Activated T-cell treated with anti-CD3 and anti-CD28 coated beads for 4 hours (primary cell): ENCODE measurements at regions not wholly inside any gene's neighbourhood (a gene's known extent, or its start where the extent isn't known, plus 50 kb on each side); places are given as distances from the start of the nearest gene placed in this dataset.

Experiments
- DNase-seq: peaks from one replicate; pipeline ENCODE4 v3.0.0-alpha.2; 2020

DNA sequence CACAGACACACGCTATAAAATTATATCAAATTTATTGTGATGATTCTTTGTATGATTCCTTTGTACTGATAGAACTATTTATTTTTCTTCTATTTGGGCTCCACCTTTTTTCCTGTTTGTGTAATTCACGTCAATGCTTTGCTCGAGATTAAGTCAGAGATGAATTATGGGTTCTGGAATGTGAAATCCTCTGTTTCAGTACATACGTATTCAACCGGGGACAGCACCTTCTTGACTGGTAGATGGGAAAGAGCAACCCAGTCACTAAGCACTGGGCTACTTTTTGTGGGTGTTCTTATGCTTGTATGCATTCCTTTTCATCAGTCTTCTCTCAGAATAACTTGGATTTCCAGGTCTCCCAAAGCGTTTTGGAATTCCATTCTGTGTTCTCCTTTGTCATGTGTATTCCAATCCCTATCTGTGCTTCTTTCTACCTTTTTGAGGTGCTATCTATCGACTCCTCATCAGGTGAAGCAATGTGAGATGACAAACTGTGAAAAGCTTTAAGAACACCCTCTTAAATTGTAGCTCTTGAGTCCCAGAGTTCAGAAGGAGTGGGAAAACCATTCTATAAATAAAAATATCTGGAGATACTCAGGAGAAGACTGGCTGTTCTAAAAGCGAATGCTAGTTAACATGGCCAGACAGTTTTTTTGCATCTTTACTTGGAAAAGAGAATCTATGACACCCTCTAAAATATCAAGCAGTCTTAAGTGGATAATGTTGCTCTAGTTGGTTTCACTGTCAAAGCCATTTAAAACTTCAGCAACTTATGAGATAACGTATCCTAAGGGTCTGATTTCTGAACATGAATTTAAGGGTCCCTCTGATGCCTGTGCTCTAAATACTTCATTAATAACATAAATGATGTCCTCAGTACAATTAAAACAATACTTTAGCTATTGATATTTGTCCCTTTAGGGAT, 197.7 kb upstream of the PREP start:
- DNase-seq = no peak

DNA sequence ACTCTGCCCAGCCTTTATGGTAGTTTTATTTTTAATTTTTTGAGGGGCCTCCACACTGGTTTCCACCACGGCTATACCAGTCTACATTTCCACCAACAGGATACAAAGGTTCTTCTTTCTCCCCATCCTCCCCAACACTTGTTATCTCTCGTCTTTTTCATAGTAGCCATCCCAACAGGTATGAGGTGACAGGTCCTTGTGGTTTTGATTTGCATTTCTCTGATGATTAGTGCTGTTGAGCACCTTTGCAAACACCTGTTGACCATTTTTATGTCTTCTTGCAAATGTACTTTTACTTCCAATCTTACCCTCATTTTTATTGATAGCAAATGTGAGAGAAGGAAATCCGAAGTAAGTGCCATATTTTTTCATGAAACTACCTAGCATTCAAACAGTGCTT, 195.4 kb upstream of the PREP start:
- no peak for DNase-seq

DNA sequence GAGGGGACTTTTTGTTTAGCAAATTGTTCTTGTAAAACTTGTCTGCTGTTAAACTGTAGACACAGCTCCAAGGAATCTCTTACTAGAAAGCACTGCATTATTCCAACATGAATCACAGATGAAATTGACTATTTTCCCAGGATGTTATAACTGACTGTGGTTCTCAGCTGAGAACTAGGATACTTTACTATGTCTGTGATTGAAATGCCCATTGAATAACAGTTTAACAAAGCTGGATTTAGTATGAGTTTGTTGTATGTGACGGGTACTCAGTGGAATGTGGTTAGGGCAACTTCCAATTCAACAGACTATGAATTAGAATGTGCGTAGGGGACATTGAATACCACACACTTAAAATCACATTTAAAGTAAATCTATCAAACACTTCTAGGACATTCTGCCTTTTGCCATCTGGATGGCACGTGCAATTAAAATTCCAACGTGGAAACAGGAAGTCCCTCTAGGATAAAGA, 193.4 kb upstream of the PREP start:
- DNase-seq = no peak

- no peak for DNase-seq
These were observed 192.9 kb upstream of the PREP start for GRCh38 chr6:105595829-105596228.

DNA sequence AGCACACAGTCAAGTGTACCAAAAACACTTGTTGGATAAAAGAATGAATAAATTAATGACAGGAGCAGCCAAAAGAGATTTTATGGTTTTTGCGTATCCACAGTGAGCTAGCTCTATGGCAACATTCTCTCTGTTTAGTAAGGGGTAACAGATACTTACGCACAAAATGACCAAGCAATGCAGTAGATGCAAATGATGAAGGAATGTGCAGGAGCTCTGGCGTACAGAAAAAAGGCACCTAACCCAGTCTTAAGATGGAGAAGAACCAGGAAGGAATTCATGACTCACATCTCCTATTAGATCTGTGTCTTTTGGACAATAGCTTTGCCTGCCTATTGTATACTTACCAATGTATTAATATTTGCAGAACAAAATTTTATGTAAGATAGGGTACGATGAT, 191.9 kb upstream of the PREP start:
- no peak for DNase-seq

GRCh38 chr6:105593805-105594671, 191.2 kb upstream of the PREP start:
- no peak for DNase-seq

DNA sequence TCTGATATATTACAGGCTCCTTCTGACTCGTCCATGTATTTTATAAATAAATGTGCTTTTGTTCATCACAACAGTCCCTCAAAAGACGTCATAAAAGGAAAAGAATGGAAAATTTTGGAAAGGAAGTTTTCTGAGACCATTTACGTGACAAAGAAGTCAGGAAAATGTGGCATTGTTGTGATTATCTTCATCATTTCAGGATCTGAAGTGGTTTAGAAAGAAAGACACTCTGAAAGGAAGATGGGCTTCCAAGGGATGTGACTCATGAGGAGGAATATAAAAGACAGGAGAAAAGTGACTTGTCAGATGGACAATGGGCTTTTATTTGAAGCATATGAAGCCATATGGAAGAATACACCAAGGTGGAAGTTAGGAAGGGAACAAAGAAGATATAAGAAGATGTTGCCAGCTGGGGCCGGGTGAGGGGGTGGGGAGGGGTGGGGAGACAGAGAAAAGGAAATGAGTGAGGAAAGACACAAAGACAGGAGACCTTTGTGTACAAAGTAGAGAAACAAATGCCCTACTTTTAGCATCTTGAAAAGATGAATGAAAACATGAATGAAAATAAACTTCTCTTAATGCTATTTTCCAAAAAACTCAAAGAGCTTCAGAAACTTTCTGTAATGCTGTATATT, 190.3 kb upstream of the PREP start:
- DNase-seq = no peak

- no peak for DNase-seq
These were observed 189.4 kb upstream of the PREP start for GRCh38 chr6:105592329-105592728.

DNA sequence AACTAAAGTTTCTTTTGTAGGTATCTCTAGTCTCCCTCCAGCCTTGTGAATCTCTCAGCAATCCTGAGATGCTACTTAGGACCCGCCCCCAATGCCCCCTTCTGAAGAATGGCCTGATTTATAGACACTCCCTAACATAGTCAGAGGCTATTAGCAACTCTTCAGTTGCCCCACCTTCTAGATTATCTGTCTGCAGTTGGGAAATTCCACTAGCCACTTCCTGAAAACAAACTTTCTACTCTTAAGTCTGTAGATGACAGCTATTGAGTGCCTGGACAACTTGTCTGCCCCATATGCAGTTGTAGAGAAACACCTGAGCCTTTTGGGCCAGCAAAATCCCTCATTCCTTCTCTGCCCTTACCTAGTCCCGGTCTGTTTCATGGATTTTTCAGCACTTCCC, 188.2 kb upstream of the PREP start:
- DNase-seq = no peak

DNA sequence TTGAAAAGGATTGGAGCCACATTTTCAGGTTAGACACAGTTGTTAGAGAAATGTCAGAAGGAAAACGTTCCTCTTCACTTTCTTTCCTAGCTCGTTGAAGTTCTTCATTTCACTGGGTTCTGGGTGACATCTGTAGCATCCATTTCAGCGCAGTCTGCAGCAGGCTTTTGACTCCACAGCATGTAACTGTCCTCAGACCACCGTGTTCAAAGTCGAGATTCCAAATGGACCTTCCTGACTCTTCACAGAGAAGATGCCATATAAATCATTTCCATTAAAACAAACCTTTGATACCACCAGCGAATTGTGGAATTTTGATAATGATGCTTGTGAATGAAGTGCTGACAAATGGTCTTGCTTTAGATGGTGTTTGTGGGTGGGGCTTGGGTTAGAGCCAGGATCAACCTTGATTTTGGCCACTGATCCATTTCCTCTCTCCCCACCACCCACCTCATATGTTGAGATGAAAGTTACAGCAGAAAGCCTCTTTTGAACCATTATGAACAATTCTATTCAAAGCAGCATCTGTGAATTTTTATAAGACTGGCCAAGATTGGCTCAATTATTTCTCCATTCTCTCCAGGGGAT, 185.3 kb upstream of the PREP start:
- no peak for DNase-seq

- DNase-seq = no peak
These were observed 184.7 kb upstream of the PREP start for GRCh38 chr6:105587349-105588122.

DNA sequence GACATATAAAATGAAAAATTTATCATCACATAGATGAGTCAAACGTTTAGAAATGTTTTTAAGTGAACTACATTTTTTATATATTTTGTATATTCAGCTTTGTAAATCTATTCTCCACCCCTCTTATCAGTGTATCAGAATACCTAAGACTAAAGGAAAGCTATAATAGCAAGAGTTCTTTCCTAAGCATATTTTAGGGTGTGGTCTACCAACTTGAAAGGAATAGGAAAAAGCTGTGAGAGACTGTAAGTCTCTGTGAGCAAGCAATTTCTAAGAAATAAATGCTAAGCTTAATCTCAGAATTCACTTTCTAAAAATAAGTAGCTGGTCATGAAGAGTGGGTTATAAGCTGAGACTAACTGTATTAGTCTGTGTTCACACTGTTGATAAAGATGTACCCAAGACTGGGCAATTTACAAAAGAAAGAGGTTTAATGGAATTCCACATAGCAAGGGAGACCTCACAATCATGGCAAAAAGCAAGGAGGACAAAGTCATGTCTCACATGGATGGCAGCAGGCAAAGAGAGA, 175.4 kb upstream of the PREP start:
- DNase-seq = no peak

DNA sequence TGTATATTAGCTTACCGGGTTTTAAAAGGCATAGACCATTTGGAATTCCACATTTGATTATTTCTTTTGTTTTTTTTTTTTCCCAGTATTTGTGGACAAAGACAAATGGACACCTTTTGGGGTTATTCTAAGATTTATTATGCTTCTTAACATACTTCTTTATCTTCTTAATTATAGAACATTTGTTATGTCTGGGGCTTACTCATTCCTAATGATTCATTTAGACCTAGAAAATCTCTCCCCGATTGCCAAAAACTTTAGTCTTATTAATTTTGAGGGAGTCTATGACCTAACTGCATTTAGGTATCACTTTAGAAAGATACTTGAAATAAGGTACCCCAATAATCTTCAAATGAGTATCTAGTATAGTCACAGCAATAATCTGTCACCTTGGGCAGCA, 170.7 kb upstream of the PREP start:
- no peak for DNase-seq

DNA sequence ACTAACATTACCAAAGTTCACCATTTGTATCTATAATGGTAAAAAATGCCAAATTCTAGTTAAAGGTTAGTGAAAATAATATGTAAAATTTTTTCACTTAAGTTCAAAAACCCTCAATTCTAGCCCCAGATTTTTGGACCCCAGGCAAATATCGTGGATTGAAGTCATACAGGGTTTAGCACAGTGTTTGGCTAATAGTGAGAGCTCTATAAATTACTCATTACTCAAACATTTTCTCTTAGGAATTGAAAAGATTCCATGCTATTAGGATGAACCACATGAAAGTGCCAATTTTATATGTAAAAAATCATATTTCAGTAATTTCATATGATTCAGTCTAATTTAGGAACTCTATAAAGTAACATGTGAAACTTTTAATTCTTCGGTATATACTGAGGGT, 170.3 kb upstream of the PREP start:
- DNase-seq = no peak

GRCh38 chr6:105570416-105570815, 167.5 kb upstream of the PREP start:
- no peak for DNase-seq

DNA sequence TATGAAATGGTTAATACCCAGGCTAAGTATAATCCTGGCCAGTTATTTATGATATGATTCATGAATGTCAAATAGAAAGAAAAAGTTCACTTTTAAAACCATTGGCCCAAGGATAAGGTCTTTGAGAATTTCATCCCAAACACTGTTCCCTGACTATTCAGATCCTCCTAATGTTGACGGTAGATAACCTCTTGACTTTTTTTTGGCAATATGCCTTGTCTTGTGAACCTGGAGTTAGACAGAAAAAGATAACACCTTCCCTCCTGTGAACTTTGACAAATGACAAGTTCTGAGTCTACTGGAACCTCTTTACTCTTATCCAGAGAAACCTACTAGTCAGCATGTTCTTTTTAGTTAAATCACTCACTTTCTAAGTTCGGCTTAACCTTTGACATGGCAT, 166.8 kb upstream of the PREP start:
- no peak for DNase-seq

DNA sequence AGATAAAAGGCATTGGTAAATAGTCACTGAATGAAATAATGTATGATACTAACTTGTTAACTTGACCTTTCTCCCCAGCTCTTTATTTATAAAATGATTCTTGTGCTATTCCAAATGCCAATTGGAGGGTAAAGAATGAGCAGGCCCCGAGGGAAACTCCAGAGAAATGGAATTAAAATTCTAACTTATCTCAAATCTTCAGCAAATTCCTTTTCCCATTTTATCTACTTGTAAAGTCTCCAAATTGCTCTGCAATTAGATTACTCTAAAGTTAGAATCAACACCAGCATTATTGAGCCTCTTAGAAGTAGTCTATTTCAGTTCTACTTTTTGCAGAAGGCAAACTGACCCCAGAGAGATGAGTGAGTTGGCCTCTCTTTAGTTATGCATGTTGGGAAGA, 165.9 kb upstream of the PREP start:
- DNase-seq = no peak

DNA sequence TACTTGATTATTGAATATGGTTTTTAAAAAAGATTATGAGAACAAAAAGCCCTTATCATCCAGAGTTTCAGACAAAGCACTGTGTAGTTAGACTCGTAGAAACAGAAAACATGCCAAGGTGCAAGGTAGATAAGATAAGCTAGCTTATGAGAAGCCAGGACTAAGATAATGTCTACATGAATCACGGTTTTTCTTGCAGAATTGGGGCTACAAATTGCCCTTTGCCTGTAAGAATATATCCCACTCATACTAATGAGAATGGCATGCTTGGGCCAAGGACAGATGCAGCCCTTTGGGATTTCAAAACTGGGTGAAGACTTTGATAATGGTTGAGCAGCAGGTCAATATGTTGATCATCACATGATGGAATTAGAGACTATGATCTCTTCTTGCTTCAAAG, 165.3 kb upstream of the PREP start:
- no peak for DNase-seq

GRCh38 chr6:105567140-105567539, 164.3 kb upstream of the PREP start:
- no peak for DNase-seq

DNA sequence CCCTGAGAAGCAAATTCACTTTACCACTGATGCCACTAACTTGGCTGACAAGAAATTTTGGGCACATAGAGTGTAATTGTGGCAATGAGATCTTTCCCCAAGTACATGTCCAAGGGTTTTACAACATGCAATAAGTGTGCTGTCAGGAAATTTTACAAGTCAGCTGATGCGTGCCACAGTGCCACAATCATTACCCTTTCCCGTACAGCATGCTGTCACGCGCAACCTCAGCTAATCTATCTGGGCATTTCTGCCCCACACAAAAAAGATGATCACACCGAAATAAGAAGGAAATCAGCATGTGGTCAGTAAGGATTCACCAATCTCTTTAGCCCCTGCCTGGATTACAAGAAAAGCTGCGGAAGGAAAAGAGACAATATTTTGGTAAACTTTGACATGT, 163.6 kb upstream of the PREP start:
- no peak for DNase-seq

DNA sequence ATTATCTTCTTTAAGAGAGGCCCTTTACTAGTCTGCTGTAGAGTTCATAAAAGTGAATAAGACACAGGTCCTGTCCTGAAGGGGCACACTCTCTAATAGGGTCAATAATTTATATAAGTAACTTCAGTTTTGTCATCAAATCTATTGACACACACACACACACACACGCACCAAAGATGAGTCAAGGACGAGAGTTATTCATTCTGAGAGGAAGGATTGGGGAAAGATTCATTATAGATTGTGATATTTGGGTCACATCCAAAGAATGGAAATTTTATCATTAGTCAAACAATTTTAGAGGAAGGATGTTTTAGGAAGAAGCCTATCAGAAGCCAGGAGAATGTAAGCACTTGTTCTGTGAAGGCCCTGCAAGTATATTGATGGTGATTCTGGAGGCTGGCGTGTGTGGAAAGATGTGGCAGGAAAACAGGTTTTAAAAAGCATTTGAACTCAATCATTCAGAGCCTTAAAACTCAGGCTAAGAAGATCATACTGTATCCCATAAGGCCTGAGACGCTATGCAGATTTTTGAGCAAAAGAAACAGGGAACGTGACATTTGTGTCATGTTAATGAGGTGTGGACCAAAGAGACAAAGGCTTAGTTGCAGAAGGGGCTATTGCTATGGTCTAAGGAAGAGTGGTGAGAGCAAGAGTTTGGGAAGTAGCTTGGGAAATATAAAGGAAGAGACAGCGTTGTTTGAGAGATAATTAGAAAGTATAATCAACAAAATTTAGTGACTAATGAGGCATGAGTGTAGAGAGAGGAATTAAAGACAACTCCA, 161.4 kb upstream of the PREP start:
- no peak for DNase-seq
